ENCODE measurements at regions not wholly inside any gene's neighbourhood (a gene's known extent, or its start where the extent isn't known, plus 50 kb on each side); places are given as distances from the start of the nearest gene placed in this dataset.
"Not testable (repeated sequence)": the region's sequence is repeated elsewhere in the genome, so short reads cannot be mapped to it uniquely, and the experiment has no call there.

DNA sequence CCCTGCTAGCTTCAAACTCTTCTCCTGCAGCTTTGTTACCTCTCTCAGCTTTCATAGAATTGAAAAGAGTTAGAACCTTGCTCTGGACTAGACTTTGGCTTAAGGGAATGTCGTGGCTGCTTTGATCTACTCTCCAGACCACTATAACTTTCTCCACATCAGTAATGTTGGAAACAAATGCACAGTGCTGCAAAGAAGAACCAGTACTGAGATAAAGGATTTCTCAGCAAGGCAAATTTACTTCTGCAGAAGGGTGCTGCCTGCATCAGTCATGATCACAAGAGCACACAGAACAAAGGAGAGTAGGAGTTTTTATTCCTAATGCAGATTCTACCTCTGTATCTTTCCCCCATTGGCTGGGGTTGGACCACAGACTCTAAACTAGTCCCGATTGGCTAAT, 621.6 kb upstream of the CHRM3 start:
- DNase-seq (ENCODE audit: low spot score), result no peak

DNA sequence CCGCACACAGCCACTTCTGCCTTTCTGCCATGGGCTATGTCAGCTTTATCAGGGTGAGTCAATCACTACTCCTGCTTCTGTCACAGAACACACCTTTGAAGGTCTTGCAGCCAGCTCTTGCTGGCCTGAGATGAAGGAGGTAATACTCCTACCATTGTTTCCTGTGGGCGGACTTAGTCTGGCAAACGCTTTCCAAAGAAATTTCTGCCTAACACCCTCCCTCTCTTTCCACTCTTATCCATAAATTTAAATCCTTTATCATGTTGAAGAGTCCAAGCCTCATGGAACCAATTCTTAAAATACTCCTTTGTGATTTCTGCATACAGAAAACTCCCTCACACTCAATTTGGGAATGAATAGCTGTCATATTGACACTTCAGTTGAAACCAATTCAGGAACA, 633.1 kb upstream of the CHRM3 start:
- no peak for DNase-seq (ENCODE audit: low spot score)

DNA sequence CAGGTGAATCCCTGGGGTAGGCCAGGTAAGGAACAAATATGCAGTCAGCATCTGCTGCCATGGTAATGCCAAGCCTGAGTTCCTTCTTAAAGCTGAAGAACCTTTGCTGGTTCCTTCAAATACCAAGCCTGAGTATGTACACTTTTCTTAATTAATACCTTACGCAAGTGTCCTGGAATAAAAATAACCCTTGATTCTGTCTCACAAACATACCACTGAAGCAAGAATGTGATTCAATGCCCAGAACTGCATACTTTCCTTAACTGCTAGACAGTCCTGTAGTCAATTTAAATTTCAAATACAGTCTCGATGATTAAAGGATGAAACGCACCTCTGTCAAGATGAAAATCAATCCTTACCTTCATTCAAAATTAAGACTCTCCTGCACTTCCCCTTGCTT, 634.0 kb upstream of the CHRM3 start:
- no peak for DNase-seq (ENCODE audit: low spot score)

DNA sequence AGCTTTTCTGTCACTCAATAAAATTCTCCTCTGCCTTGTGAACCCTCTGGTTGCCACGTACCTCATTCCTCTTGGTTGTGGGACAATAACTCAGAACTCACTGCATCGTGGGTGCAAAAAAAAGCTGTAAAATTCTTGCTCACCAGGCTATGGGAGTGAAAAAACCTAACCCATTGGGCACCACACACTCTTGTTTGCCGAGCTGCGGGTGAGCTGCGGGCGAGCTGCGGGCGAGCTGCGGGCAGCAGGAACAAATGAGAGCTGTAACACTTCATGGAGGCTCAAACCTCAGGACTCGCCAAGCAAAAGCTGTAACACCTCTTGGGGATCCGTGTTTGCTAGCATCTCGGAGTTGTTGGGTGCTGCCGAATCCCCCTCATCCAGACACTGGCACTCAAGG, 641.3 kb upstream of the CHRM3 start:
- DNase-seq (ENCODE audit: low spot score), result no peak

DNA sequence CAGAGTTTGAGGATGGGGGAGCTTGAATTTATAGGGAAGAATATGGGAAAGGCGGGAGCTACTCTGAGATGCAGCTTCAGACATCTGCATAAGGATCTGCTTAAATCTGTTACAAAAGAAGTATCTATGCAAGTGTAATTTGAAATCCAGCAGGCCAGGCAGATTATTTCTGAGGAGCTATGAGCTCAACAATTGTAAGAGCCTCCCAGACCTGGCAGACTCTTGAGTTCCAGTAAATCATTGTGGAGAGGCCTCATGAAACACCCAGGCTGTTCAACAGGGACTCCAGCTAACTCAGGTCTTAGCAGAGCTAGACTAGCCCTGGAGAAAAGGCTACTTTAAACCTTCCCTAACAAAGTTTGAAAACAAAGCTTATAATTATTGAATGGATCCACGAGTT, 647.5 kb upstream of the CHRM3 start:
- no peak for DNase-seq (ENCODE audit: low spot score)

DNA sequence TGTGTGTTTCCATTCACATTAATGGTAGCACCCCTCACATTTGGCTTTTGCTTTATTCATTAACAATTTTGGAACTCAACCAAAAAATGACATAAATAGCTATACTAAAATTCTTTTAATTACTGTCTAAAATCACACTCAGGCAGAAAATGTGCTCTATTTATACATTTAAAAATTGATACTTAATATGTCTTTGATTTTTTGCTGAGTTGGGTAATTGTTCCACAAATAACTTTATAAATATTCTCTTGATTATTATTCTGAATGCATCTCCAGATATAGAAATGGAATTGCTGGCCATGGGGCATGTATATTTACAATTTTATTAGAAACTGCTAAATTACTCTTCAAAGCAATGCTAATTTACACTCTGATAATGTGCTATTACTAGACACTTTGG, 658.7 kb upstream of the CHRM3 start:
- DNase-seq (ENCODE audit: low spot score), result no peak

DNA sequence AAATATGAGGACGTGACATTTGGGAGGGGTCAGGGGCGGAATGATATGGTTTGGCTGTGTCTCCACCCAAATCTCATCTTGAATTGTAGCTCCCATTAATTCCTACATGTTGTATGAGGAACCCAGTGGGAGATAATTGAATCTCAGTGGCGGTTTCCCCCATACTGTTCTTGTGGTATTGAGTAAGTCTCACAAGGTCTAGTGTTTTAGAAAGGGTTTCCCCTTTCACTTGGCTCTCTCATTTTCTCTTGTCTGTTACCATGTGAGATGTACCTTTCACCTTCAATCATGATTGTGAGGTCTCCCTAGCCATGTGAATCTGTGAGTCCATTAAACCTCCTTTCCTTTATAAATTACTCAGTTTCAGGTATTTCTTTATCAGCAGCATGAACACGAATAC, 663.6 kb upstream of the CHRM3 start:
- no peak for DNase-seq (ENCODE audit: low spot score)

DNA sequence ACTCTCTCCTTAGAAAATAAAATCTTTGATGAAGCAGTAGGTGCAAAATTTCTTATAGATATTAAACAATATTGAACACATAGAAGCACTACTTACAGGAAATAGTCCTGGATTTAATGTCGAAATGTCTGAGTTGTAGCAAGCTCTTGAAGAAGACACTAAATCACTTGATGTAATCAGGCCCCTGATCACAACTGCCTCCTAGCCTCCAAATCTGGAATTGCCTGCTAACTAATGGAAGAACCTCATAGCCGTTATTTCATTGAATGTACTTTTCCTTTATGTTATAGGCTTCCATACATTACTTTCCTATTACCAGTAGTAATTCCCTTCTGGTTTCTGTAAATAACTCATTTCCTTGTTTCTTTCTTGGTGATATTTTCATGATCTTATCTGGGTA, 675.7 kb upstream of the CHRM3 start:
- no peak for DNase-seq (ENCODE audit: low spot score)

DNA sequence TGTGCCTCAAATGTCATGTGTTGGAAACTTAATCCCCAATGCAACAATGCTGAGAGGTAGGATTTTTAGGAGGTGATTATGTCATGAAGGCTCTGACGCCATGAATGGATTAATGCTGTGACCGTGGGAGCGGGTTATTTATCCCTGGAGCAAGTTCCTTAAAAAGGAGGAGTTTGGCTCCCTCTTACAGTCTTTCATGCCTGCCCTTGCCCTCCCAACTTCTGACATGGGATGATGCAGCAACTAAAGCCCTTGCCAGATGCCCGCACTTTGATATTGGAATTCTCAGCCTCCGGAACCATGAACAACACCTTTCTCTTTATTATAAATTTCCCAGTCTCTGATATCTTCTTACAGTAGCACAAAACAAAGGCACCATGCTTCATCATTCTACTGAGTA, 685.3 kb upstream of the CHRM3 start:
- no peak for DNase-seq (ENCODE audit: low spot score)

DNA sequence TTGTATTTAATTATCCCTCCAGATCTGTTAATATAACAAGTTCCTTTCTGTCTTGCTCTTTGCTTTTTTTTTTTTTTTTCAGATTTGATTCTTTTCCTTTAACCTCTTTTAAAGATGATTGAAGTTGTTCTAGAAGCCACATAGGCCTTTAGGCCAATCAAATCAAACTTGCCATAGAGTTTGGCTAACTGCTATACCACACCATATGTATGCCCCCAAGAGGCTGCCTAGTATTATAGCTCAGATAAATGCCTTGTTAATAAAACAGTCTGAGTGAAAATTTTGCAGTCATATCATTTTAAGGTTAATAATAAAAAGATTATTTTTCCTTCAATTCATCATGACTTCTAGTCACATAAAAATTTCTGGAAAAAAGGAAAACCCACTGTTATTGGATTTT, 696.0 kb upstream of the CHRM3 start:
- peak; percentile 20 for DNase-seq (ENCODE audit: low spot score)

DNA sequence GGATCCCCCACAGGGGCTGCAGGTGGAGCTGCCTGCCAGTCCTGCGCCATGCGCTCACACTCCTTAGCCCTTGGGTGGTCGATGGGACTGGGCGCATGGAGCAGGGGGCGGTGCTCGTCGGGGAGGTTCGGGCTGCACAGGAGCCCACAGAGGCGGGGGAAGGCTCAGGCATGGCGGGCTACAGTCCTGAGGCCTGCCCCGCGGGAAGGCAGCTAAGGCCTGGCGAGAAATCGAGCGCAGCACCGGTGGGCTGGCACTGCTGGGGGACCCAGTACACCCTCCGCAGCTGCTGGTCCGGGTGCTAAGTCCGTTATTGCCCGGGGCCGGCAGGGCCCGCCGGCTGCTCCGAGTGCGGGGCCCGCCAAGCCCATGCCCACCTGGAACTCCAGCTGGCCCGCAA, 701.8 kb upstream of the CHRM3 start:
- not testable (repeated sequence) for DNase-seq (ENCODE audit: low spot score)

DNA sequence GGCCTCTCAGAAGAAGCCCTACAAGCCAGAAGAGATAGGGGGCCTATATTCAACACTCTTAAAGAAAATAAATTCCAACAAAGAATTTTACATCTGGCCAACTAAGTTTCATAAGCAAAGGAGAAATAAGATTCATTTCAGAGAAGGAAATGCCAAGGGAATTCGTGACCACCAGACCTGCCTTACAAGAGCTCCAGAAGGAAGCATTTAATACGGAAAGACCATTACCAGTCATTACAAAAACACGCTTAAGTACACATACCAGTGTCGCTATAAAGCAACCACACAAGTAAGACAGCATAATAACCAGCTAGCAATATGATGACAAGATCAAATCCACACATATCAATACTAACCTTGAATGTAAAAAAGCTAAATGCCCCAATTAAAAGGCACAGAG, 704.9 kb upstream of the CHRM3 start:
- DNase-seq (ENCODE audit: low spot score), result no peak

DNA sequence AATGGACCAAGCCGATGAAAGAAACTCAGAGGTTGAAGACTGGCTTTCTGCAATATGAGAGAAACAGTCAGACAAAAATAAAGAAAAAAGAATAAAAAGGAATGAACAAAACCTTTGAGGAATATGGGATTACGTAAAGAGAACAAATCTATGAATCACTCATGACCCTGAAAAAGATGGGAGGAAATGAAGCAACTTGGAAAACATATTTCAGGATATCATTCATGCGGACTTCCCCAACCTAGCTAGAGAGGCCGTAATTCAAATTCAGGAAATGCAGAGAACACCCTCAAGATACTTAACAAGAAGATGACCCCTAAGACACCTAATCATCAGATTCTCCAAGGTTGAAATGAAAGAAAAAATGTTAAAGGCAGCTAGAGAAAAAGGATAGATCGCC, 705.3 kb upstream of the CHRM3 start:
- no peak for DNase-seq (ENCODE audit: low spot score)

DNA sequence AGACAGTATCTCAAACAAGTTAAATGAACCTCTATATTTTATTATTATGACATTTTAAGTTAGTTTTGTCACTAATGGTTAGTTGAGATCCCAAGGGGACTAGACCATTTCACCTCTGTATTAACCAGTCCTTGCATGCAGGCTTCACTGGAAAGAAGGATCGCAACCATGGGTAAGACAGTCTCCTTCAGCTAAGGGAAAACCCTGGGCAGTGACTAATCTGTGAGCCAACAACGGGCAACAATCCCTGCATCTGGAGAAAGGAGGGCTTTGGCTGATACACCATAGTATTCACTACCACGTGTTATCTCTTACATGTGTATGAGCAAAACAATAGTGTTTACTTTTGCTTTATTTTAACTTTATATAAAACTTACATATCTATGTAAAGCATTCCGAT, 708.8 kb upstream of the CHRM3 start:
- no peak for DNase-seq (ENCODE audit: low spot score)

DNA sequence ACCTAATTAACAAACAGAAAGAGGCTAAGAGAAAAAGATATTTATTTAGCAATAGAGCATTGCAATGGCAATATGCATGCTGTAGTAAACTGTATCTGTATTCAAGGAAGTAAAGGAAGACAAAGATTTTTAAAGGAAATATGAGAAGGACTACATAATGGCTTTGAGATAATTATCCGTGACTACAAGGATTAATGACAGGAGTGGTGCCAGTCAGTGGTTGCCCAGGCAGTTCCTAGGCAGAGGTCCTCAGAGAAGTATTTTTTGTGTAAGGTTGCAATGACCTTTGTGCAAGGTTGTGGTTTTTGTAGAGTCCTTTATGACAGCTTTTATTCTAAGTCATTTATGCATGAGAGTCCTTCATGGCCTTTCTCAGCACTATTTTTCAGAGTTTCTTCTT, 711.1 kb upstream of the CHRM3 start:
- DNase-seq (ENCODE audit: low spot score), result no peak

DNA sequence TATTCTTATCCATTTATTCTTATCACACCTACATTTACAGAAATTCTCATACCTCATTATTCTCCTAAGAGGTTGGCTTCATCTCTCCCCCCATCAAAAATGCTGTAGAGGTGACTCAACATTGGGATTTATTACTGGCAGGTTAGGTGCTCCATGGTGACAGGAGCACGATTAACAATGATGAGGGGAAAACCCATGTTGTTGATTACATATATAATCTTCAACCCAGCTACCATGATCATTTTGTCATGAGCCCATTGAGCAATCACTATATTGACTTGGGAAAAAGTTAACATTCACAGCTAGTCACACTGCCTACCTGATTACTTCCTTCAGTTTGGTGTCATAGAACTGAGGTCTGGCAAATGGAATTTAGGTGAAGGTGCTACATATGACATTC, 712.1 kb upstream of the CHRM3 start:
- DNase-seq (ENCODE audit: low spot score), result peak; percentile 73

DNA sequence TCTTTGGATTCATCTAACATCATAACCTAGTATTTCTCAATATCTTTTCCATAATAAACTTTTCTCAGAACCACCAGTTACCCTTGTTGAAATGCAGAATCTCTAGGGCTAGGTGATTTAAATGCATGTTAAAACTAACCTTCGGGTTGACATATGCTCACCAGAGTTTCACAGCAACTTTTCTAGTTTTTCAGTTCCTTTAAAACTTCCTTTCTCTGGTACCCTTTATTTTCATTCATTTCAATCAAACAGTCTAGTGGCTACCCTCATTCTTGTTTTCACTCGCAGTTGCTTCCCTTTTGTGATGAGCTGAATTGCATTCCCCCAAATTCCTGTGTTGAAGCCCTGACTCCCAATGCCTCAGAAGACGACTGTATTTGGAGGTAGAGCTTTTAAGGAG, 712.8 kb upstream of the CHRM3 start:
- no peak for DNase-seq (ENCODE audit: low spot score)

DNA sequence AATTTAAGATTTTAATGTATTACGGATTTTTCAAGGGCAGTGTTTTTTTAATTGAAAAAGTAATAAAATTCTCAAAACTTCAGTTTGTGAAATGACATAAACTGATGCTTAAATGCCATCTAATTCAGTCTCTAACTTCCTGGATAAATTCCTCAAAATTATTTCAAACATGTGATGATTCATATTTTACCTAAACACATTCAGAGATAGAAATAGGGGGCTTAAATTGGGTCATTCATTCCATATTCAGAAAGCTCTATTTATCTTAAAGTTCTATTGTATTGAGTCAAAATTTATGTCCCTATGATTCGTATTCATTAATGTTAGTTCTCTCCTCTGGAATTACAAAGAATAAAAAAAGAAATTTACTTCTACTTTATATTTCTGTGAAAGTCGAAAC, 713.6 kb upstream of the CHRM3 start:
- no peak for DNase-seq (ENCODE audit: low spot score)

DNA sequence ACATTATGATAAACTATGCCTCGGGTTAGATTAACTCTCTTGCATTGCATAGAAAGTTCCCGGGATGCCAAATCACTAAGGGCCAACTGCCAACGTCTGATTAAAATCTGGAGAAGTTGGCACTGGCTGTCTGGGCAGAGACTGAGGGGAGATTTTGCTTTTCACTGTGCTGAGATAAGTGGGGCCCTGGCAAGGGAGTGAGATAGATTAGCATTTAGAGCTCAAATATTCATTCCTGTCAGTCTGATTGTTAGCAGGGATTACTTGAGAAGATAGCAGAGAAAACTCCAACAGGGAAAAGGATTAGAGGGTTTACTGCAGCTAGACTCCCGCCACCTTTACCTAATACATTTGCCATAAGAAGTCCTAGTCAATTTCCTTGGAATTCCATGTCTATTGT, 714.1 kb upstream of the CHRM3 start:
- no peak for DNase-seq (ENCODE audit: low spot score)

DNA sequence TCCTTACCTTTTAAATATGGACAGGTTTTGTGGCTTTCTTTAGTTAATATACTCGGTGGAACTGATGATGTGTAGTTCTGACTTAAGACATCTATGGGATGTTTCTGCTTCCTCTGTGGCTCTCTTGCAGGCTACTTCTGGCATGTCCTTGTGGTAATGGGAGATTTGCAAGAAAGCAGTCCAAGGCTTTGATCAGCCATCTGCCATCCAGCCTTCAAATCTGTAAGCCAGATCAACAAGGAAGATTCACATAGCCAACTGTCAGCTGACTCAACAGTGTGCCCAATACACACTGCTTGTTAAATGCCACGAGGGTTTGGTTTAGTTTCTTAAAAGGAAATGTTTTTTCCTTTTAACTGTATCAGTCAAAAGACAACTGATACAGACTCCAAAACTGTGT, 722.2 kb upstream of the CHRM3 start:
- DNase-seq (ENCODE audit: low spot score), result no peak

DNA sequence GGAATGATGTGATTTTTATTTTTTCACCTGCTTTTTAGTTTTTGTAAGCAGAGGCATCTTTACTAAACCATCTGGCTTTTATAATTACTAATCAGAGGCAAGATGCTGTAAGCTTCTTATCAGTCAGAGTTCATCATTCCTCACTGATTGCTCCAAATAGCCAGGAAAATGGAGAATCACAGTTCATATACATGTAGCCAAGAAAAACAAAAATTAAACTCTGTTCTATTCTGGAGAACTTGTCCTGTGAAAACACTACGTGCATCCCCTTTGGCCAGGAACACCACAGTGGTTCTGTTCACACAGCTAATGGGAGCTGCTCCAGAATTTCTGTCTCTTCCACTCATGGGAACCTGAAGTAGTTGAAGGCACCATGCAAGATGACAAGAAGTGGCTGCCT, 725.5 kb upstream of the CHRM3 start:
- no peak for DNase-seq (ENCODE audit: low spot score)

DNA sequence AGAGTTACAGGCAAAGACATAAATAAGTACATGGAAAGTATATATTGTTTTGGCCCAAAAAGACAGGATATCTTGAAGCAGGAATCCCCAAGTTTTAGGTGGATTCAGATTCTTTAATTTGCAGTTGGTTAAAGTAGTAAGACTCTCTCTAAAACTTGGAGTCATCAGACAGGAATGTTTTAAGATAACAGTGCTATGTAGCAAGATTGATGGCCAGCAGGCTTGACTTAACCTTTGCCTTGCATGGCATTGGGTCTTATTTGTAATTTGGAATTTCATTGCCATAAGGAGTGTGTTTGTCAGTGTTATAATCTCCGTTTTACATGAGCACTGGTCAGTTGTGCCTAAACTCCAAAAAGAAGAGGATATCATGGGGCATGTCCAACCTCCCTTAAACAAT, 727.6 kb upstream of the CHRM3 start:
- peak; percentile 37 for DNase-seq (ENCODE audit: low spot score)

DNA sequence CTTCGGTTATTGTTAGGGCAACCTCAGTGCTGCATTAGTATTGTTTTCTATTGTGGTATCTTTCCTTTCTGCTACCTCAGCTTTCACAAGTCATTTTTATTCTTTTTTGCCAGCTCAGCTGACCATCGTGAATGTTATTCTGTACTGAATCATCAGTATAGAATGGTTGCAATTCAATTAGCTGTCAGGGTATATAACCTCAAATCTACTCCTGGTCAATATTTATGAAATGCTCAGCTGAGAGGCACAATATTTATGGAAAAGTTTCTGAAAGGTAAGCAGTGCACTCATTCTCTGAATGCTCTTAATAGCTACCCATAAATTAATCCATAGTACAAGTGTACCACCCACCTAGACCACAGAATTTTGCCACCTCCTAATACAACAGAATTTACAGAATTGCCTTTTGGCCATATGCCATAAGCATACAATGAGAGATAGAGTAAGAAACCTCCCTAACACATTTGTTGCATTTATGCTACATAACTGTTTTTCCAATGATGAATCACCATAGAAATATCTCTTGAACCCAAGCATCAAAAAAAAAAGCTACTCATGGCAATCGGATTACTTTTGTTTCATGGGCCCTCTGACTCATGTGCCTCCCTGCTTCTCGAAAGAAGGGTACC, 732.6 kb upstream of the CHRM3 start:
- DNase-seq (ENCODE audit: low spot score), result peak; percentile 44

DNA sequence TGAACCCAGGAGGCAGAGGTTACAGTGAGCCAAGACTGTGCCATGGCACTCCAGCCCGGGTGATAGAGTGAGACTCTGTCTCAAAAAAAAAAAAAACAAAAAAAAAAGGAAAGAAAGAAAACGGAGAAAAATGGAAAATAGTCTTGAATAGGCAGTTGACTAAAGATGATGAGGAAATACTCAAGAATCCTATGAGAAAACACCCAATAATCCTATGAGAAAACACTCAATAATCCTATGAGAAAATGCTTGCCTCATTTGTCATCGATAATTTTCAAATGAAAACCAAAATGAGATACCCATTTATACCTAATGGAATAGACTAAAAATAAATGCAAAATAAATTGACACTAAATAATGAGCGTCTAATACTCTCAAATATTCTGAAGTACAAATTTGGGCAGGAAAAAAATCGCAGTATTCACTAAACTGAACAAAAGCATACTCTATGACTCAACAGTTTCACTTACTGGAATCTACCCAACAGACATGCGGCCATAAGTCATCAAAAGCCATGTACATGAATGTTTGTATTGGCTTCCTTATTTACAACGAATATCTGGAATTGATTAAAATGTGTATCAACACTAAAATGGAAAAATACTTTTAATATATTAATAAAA, 733.9 kb upstream of the CHRM3 start:
- DNase-seq (ENCODE audit: low spot score), result no peak

DNA sequence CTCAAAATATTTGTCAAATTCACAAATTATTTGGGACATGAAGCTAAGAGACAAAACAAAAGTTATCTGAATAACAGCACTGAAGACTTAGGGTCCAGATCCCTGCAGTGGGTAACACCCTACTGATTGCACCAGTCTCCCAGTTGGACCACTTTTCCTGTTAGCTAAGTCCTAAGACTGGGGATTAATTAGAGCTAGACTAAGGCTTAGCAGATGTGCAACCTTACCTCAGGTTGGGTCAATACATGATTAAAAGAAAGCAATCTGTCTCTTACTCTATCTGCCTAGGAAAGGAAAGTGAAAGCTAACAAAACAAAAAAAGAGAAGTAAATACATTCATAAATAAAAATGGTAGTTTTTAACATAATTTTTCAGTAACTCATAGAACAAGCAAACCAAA, 737.2 kb upstream of the CHRM3 start:
- no peak for DNase-seq (ENCODE audit: low spot score)
